ENCODE measurements at regions not wholly inside any gene's neighbourhood (a gene's known extent, or its start where the extent isn't known, plus 50 kb on each side); places are given as distances from the start of the nearest gene placed in this dataset.
"Not testable (repeated sequence)": the region's sequence is repeated elsewhere in the genome, so short reads cannot be mapped to it uniquely, and the experiment has no call there.

DNA sequence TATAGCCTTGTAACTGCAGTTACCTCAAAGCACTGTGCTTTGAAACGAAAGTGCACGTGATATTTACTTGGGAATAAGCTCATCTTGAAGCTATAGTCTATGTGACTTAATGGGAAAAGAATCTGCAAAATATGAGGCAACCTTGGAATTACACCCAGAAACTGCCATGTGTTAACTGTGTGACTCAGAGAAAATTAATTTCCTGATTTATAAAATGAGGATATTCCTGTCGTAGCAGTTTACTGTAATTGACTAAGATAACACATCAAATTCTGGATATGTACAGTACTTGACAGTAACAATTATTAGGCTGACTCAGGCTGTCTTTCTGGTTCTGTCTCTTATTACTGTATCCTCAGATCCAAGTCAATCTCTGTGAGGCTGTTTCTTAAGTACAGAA lies 1079.9 kb upstream of the ACO1 start:
- DNase-seq (ENCODE audit: low read depth): peak; percentile 63

DNA sequence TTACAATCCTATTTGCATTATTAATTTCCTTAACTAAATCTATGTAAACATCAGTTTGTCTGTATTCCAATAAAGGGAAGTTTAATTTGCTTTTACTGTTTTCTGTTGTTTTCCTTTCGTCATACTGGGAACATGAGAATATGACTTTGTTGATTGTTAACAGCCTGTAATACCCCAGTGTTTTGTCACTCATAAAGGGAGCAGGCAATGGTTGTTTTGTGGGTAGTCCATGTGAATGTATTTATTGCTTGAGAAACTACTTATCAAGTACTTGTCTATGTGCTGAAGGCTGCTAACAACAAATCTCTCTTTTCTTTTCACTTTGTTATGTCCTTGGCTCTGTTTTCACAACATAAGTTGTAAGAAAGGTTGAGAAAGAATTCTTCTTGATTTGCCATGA lies 1070.2 kb upstream of the ACO1 start:
- DNase-seq (ENCODE audit: low read depth): no peak

DNA sequence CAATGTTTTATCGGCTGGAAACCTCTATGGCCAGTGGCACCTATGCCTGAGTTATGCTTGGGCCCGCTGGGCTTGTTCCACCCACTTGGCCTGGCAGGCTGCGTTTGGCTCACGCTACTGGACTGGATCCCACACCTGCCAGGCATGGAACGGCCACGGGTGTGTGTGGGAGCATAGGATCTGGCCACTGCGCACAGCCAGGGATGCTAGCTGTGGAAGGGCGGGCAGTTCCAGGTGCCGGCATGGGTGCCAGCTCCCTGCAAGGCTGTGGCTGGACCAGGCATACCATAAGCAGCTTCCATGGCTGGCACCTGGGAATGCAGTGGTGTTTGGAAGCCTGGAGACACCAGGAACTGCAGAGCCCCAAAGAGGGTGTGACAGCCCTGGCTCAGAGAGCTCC lies 1063.9 kb upstream of the ACO1 start:
- no peak for DNase-seq (ENCODE audit: low read depth)

GRCh38 chr9:31321256-31321655 lies 1063.2 kb upstream of the ACO1 start:
- no peak for DNase-seq (ENCODE audit: low read depth)

DNA sequence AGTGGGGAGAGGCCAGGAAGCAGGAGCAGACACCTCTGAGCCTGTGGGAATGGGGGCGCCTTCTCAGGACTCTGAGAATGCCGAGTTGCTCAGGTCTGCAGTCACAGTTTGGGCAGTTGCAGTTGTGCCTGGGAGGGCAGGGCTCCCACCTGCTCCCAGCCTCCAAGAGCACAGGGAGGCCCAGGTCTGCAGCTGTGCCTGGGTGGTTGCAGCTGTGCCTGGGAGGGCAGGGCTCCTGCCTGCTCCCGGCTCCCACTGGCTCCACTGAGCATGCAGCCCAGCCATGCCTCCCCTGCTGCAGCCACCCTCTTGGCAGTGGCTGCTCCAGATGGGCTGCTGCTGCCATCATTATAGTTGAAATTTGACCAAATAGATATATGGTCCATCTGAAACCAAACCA lies 1062.8 kb upstream of the ACO1 start:
- DNase-seq (ENCODE audit: low read depth): no peak

- DNase-seq (ENCODE audit: low read depth): no peak
Measured at GRCh38 chr9:31323726-31324444, 1060.6 kb upstream of the ACO1 start.

DNA sequence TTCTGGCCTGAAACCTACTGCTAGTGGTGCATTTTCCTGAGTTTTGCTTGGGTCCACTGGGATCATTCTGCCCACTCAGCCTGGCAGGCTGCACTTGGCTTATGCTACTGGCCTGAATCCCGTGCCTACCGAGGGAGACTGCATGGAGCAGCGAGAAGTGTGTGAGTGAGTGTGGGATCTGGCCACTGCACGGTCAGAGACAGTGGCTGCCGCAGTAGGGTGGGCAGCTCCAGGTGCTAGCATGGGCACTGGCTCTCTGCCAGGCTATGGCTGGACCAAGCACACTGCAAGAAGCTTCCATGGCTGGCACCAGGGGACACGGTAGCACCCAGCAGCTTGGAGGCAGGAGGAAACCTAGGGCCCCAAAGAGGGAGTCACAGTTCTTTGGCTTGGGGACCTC lies 1058.7 kb upstream of the ACO1 start:
- DNase-seq (ENCODE audit: low read depth): no peak

DNA sequence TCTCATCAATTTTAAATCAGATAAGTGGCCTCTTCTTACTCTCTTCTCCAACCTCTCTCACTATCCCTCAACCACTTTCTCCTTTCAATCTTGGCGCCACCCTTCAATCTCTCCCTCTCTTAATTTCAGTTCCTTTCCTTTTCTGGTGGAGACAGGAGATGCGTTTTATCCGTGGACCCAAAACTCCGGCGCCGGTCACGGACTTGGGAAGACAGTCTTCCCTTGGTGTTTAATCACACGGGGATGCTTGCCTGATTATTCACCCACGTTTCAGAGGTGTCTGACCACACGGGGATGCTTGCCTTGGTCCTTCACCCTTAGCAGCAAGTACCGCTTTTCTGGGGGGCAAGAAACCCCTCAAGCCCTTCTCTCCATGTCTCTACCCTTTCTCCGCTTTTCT lies 1057.6 kb upstream of the ACO1 start:
- DNase-seq (ENCODE audit: low read depth): not testable (repeated sequence)

- DNase-seq (ENCODE audit: low read depth): no peak
Measured at GRCh38 chr9:31334837-31335528, 1049.5 kb upstream of the ACO1 start.

DNA sequence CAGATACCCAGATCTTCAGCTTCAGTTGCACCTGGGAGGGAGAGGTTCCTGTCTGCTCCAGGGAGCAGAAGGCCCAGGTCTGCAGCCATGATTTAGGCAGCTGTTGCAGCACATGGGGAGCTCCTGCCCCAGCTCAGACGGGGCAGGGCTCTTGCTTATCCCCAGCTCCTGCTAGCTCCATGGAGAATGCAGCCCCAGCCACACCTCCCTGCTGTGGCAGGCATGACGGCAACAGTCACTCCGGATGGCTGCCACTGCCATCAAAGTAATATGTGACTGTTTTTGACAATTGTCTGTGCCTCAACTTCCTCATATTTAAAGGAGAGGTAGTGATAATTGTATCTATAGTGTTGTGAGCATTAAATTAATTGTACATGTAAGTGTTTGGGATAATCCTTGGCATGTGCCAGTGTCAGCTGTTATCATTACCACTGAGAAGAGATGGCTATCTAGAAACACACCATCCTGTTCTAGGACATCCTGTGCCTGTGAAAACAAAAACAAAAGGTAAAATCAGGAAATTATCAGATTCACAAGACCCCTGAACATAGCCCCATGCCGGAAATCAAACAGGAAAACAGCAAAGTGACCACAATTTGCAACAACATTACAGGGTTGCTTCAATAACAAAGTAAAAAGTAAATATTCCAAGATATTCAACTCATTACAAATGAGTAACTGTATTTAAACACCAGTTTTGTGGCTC lies 1048.8 kb upstream of the ACO1 start:
- no peak for DNase-seq (ENCODE audit: low read depth)

DNA sequence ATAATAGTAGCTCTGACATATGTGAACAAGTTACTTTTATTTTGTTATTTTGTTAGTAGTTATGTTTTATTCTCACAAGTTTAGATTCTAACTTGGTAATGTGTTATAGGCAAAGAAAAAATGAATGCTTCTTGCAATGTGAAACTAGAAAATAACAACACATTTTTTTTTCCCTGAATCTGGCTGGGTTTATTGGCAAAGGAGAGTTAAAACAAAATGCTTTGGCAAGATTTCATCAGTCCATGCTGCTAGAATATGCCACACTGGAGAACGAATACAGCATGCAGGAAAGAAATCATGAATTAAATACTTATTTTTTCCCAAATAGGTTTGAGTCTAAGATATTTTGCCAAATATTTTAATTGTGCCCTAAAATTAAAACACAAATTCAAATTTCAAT lies 1048.1 kb upstream of the ACO1 start:
- DNase-seq (ENCODE audit: low read depth): no peak

- DNase-seq (ENCODE audit: low read depth): no peak
Measured at GRCh38 chr9:31336841-31337240, 1047.6 kb upstream of the ACO1 start.

GRCh38 chr9:31347082-31347617 lies 1037.3 kb upstream of the ACO1 start:
- DNase-seq (ENCODE audit: low read depth): peak; percentile 51

DNA sequence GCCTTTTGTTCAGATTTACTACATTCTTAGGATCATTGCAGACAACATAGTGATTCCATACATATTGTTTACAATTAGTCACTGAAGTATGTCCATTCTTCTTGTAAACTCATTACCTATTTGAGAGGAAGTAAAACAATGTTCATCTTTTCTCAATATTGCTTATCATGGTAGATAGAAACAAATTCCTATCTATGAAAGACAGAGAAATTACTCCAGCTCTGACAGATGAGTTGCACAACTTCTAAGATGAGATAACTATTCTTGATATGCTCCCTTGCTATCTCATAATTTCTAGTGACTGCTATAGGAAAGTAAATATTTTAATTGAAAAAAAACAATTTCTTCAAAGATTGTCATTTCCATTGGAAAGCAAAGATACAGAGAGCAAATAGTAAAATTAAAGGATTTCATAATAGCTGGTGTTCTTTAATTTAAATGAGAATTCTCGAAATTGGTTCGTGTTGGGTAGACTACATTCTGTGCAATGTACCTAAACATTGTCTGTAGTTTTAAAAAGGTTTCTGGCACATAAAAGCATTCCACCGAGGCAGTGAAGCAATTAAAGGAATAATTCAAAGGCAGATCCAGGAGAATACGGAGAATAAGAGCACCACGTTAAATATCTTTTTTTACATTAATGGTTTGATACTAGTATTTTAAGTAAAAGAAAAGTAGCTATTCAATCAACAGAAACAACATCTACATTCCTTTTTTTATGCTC lies 1029.1 kb upstream of the ACO1 start:
- DNase-seq (ENCODE audit: low read depth): no peak

- DNase-seq (ENCODE audit: low read depth): no peak
Measured at GRCh38 chr9:31355965-31356364, 1028.5 kb upstream of the ACO1 start.

- no peak for DNase-seq (ENCODE audit: low read depth)
Measured at GRCh38 chr9:31359071-31359470, 1025.4 kb upstream of the ACO1 start.

GRCh38 chr9:31364171-31364570 lies 1020.3 kb upstream of the ACO1 start:
- DNase-seq (ENCODE audit: low read depth): no peak

GRCh38 chr9:31372799-31373587 lies 1011.5 kb upstream of the ACO1 start:
- DNase-seq (ENCODE audit: low read depth): peak; percentile 27

GRCh38 chr9:31377358-31377757 lies 1007.1 kb upstream of the ACO1 start:
- DNase-seq (ENCODE audit: low read depth): no peak

DNA sequence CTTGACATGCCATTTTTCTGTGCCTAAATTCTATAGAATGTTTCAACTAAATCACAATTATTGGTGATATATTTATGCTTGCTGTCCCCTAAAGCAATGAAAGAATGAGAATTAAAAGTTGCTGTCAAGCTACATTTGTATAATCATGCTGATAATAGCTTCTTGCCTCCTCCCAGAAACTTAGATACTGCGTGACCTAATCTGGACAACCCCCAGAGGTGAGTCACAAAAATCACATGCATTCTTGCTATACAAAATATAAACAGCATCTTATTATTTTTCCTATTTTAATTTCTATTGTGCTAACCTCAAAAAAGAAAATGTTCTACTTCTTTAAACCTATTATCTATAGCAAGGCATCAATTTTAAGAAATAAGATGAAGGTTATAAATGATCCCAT lies 995.8 kb upstream of the ACO1 start:
- DNase-seq (ENCODE audit: low read depth): no peak

DNA sequence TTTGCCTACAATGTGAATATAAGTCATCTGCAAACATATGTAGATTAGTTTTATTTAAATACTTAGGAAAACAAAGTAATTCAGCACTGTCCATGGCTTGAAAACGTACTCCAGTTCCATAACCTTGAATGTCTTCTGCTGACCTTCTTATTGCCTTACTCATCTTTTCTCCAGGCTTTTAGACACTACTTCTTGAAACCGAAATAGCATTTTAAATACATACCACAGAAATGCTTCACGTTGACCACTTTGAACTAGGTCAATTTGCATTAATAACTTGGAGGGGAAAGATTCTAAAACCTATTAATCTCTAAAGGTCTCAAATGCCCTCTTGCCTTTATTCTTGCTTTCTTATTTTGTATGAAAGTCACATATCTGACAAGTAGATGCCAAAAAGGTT lies 995.4 kb upstream of the ACO1 start:
- no peak for DNase-seq (ENCODE audit: low read depth)
